ENCODE measurements at regions not wholly inside any gene's neighbourhood (a gene's known extent, or its start where the extent isn't known, plus 50 kb on each side); places are given as distances from the start of the nearest gene placed in this dataset.

DNA sequence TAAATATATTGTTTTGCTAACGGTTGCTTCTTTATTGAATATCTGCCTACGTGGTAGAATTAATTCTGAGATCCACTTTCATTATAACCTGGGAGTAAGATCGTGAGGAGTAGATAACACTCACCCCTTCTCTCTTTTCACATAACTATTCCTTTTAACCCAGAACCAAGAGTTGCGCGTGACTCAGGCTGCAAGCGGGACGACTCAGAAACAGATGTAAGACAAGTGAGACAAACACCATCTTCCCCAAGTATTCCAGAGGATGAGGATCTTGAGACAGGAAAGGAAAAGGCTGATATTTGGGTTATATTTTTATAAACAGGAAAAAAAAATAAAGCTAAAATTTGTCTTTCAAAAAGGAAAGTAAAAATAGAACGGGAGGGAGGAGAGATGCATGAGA, 318.8 kb upstream of the NOCT start:
- intact Hi-C loops (cut with DNase I, micrococcal nuclease), result no loop called here
- TF ChIP-seq, protein P1, sequence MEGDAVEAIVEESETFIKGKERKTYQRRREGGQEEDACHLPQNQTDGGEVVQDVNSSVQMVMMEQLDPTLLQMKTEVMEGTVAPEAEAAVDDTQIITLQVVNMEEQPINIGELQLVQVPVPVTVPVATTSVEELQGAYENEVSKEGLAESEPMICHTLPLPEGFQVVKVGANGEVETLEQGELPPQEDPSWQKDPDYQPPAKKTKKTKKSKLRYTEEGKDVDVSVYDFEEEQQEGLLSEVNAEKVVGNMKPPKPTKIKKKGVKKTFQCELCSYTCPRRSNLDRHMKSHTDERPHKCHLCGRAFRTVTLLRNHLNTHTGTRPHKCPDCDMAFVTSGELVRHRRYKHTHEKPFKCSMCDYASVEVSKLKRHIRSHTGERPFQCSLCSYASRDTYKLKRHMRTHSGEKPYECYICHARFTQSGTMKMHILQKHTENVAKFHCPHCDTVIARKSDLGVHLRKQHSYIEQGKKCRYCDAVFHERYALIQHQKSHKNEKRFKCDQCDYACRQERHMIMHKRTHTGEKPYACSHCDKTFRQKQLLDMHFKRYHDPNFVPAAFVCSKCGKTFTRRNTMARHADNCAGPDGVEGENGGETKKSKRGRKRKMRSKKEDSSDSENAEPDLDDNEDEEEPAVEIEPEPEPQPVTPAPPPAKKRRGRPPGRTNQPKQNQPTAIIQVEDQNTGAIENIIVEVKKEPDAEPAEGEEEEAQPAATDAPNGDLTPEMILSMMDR (IDR thresholded peaks at IDR 0.05), result no peak
- ATAC-seq (ENCODE audit: poor library complexity) (no peak), DNase-seq (no peak)
- Mint-ChIP-seq H3K27me3 (peaks cover 9% of the 10 kb centered on the region), H3K9me3 (no peaks in the 10 kb centered on the region), H3K4me1 (ENCODE audit: low read depth) (no peaks in the 10 kb centered on the region), H3K4me3 (no peak overlapping the region), H3K36me3 (ENCODE audit: low read depth) (no peaks in the 10 kb centered on the region), H3K27ac (no peak overlapping the region)
- Histone ChIP-seq H3K4me1 (ENCODE audit: insufficient read depth, low read length) (no peaks in the 10 kb centered on the region), H3K27me3 (ENCODE audit: control insufficient read depth in 1 of 2, insufficient read depth in 2 of 2, low read length in 2 of 2) (no peaks in the 10 kb centered on the region), H3K27ac (ENCODE audit: low read depth in 1 of 2, low read length in 2 of 2) (no peak overlapping the region), H3K36me3 (ENCODE audit: insufficient read depth, low read length) (no peaks in the 10 kb centered on the region), H3K4me3 (ENCODE audit: low read length) (no peak overlapping the region), H3K9me3 (ENCODE audit: control insufficient read depth in 1 of 2, insufficient read depth in 1 of 2, low read length in 2 of 2) (no peaks in the 10 kb centered on the region)
- ChIA-PET CTCF (no interaction called here), POLR2A (interaction anchor here (0.6 kb wide), 1 partner anchor 66 kb away, joined by 3 read pairs; no protein-coding TSS in a partner anchor)

DNA sequence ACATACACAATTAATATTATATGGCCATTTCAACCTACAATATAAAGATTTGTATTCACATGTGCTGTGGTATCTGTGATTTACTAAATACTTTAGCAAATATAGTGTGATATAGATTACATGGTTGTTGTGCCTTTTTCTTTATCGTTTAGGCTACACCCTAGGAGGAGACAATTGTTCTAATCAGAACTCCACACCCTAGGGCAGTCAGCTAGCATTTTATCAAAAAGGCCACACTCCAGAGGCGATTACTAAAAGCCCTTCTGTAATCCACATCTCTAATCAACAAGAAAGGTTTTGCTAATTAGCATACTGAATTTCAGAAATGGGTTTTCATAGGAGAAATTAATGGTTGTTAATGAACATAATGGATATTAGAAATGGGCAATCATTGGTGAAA, 319.5 kb upstream of the NOCT start:
- Mint-ChIP-seq H3K27me3 (peaks cover 9% of the 10 kb centered on the region), H3K36me3 (ENCODE audit: low read depth) (no peaks in the 10 kb centered on the region), H3K27ac (no peak overlapping the region), H3K9me3 (no peaks in the 10 kb centered on the region), H3K4me1 (ENCODE audit: low read depth) (no peaks in the 10 kb centered on the region), H3K4me3 (no peak overlapping the region)
- Histone ChIP-seq H3K9me3 (ENCODE audit: control insufficient read depth in 1 of 2, insufficient read depth in 1 of 2, low read length in 2 of 2) (no peaks in the 10 kb centered on the region), H3K36me3 (ENCODE audit: insufficient read depth, low read length) (no peaks in the 10 kb centered on the region), H3K4me3 (ENCODE audit: low read length) (no peak overlapping the region), H3K27me3 (ENCODE audit: control insufficient read depth in 1 of 2, insufficient read depth in 2 of 2, low read length in 2 of 2) (no peaks in the 10 kb centered on the region), H3K27ac (ENCODE audit: low read depth in 1 of 2, low read length in 2 of 2) (no peak overlapping the region), H3K4me1 (ENCODE audit: insufficient read depth, low read length) (no peaks in the 10 kb centered on the region)
- intact Hi-C loops (cut with DNase I, micrococcal nuclease), result no loop called here
- no peak for ATAC-seq (ENCODE audit: poor library complexity)
- TF ChIP-seq, protein P1 (IDR thresholded peaks at IDR 0.05), result no peak
- no peak for DNase-seq
- ChIA-PET POLR2A (no interaction called here), CTCF (no interaction called here)

DNA sequence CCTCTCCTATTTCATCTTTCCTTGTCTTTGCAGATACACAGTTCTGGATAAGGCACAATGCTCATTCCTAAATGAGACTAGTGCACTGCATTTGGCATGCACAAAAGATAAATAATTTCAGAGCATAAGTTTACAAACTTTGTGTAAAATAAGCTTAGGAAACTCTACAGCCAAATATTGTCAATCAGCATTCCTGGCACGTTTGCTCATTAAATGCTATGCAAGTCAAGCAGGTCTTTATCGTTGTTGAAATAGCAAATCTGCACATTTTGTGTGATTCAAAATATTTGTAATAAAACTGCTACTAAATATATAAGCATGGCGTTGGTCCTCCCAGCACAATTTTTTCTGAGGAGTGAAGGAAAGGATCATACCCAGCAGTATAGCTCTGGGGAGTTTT, 322.1 kb upstream of the NOCT start:
- POLR2A ChIA-PET, result no interaction called here
- DNase-seq (no peak), ATAC-seq (ENCODE audit: poor library complexity) (no peak)
- H3K27ac Mint-ChIP-seq, result no peak overlapping the region
- no peak overlapping the region for H3K4me3 Mint-ChIP-seq
- Histone ChIP-seq H3K9me3 (ENCODE audit: control insufficient read depth in 1 of 2, insufficient read depth in 1 of 2, low read length in 2 of 2) (no peaks in the 10 kb centered on the region), H3K27ac (ENCODE audit: low read depth in 1 of 2, low read length in 2 of 2) (no peak overlapping the region), H3K4me3 (ENCODE audit: low read length) (no peak overlapping the region), H3K4me1 (ENCODE audit: insufficient read depth, low read length) (no peaks in the 10 kb centered on the region), H3K36me3 (ENCODE audit: insufficient read depth, low read length) (no peaks in the 10 kb centered on the region), H3K27me3 (ENCODE audit: control insufficient read depth in 1 of 2, insufficient read depth in 2 of 2, low read length in 2 of 2) (no peaks in the 10 kb centered on the region)
- H3K9me3 Mint-ChIP-seq, result no peaks in the 10 kb centered on the region
- peaks cover 9% of the 10 kb centered on the region for H3K27me3 Mint-ChIP-seq
- intact Hi-C loops (cut with DNase I, micrococcal nuclease), result no loop called here
- CTCF ChIA-PET, result interaction anchor here (0.9 kb wide), 1 partner anchor 9 kb away, joined by 3 read pairs; no protein-coding TSS in a partner anchor
- H3K4me1 Mint-ChIP-seq (ENCODE audit: low read depth), result no peaks in the 10 kb centered on the region
- no peaks in the 10 kb centered on the region for H3K36me3 Mint-ChIP-seq (ENCODE audit: low read depth)
- TF ChIP-seq, protein P1 (IDR thresholded peaks at IDR 0.05), result no peak

Data from CD4-positive, alpha-beta T cell (primary cell).